Natural killer cell (primary cell): ENCODE measurements at regions not wholly inside any gene's neighbourhood (a gene's known extent, or its start where the extent isn't known, plus 50 kb on each side); places are given as distances from the start of the nearest gene placed in this dataset.

Source experiments
- ATAC-seq, 3 donors: fragments of 150-1000 bp in 2 of 3; fragments of 200-7000 bp in 1 of 3; cut with Tn5 transposase; 1 replicate in 1 of 3; 2 replicates in 2 of 3; pipeline ENCODE4 v1.10.0; 2021; ENCODE audit warnings: mild to moderate bottlenecking in 2 of 3, moderate library complexity in 2 of 3
- DNase-seq, 2 donors: peaks; one replicate each; pipeline versions ENCODE4 v3.0.0 to v3.0.0-alpha.2; 2013 to 2021; ENCODE audit warnings: mixed read lengths in 1 of 2
- H3K27ac ChIP-seq: one replicate; pipeline ENCODE4 v1.5.1; 2013; ENCODE audit warnings: mild to moderate bottlenecking, low read length
- H3K27me3 ChIP-seq: one replicate; pipeline ENCODE4 v1.6.1; 2013; ENCODE audit warnings: low read length; ENCODE audit not compliant: control insufficient read depth, insufficient read depth
- H3K36me3 ChIP-seq: one replicate; pipeline ENCODE4 v1.6.1; 2013; ENCODE audit warnings: low read length; ENCODE audit not compliant: control insufficient read depth, insufficient read depth
- H3K4me1 ChIP-seq: one replicate; pipeline ENCODE4 v1.6.1; 2013; ENCODE audit warnings: low read length; ENCODE audit not compliant: control insufficient read depth, insufficient read depth
- H3K4me3 ChIP-seq: one replicate; pipeline ENCODE4 v1.5.1; 2013; ENCODE audit warnings: low read length
- H3K9me3 ChIP-seq: one replicate; pipeline ENCODE4 v1.6.1; 2013; ENCODE audit warnings: low read length; ENCODE audit not compliant: control insufficient read depth, insufficient read depth
- H3K27ac Mint-ChIP-seq, 2 donors: one replicate each; pipeline ENCODE4 v1.8.0; 2022; ENCODE audit warnings: mild to moderate bottlenecking in 2 of 2, mixed read lengths in 2 of 2, moderate library complexity in 1 of 2
- H3K27me3 Mint-ChIP-seq, 2 donors: one replicate each; pipeline ENCODE4 v1.8.0; 2022; ENCODE audit warnings: low read depth in 2 of 2, mixed read lengths in 2 of 2
- H3K36me3 Mint-ChIP-seq: one replicate; pipeline ENCODE4 v1.8.0; 2022; ENCODE audit warnings: mixed read lengths
- H3K4me1 Mint-ChIP-seq, 2 donors: one replicate each; pipeline ENCODE4 v1.8.0; 2022; ENCODE audit warnings: mixed read lengths in 2 of 2
- H3K4me3 Mint-ChIP-seq: one replicate; pipeline ENCODE4 v1.8.0; 2022; ENCODE audit warnings: mild to moderate bottlenecking, moderate library complexity, mixed read lengths
- H3K9me3 Mint-ChIP-seq, 2 donors: one replicate each; pipeline ENCODE4 v1.8.0; 2022; ENCODE audit warnings: mixed read lengths in 2 of 2
- CTCF ChIP-seq: fragments of 200-600 bp; IDR thresholded peaks from one replicate; pipeline ENCODE4 v1.8.0; 2022; ENCODE audit warnings: antibody characterized with exemption
- WGBS: methylation state at CpG from one replicate; pipeline ENCODE4 v1.1.7; 2013; ENCODE audit warnings: missing lambda C conversion rate; ENCODE audit not compliant: insufficient coverage; 5-methylcytosine and 5-hydroxymethylcytosine counted together
- intact Hi-C: fragments of 100-400 bp; cut with micrococcal nuclease; formaldehyde crosslinking; loops from one replicate; pipeline ENCODE4 v1.14.2; 2022

- H3K27me3 Mint-ChIP-seq, result no peaks in the 10 kb centered on the region
- H3K4me1 ChIP-seq, result no peaks in the 10 kb centered on the region
- TF ChIP-seq CTCF, result no peak
- no peaks in the 10 kb centered on the region for H3K36me3 Mint-ChIP-seq
- no peaks in the 10 kb centered on the region for H3K36me3 ChIP-seq
- ATAC-seq (no peak), DNase-seq (no peak)
- H3K4me1 Mint-ChIP-seq, result no peaks in the 10 kb centered on the region
- H3K27me3 ChIP-seq, result no peaks in the 10 kb centered on the region
- H3K9me3 ChIP-seq, result no peaks in the 10 kb centered on the region
- no peak overlapping the region for H3K27ac Mint-ChIP-seq
- H3K9me3 Mint-ChIP-seq, result no peaks in the 10 kb centered on the region
- 83% methylated on average over 1 of the region's 4 CpGs for WGBS
- intact Hi-C loops, result no loop called here
- H3K4me3 ChIP-seq, result no peak overlapping the region
- no peak overlapping the region for H3K4me3 Mint-ChIP-seq
- H3K27ac ChIP-seq, result no peak overlapping the region
Observed at GRCh38 chr2:12382366-12382765, 334.4 kb upstream of the TRIB2 start.

- Mint-ChIP-seq H3K9me3 (no peaks in the 10 kb centered on the region), H3K27ac (no peak overlapping the region), H3K27me3 (peaks cover 13 to 22% of the 10 kb centered on the region in 2 donors), H3K4me1 (no peaks in the 10 kb centered on the region), H3K36me3 (no peaks in the 10 kb centered on the region), H3K4me3 (no peak overlapping the region)
- H3K27me3 ChIP-seq, result no peaks in the 10 kb centered on the region
- ATAC-seq (no peak), DNase-seq (no peak)
- no peak overlapping the region for H3K27ac ChIP-seq
- H3K9me3 ChIP-seq, result no peaks in the 10 kb centered on the region
- H3K36me3 ChIP-seq, result no peaks in the 10 kb centered on the region
- TF ChIP-seq CTCF, result no peak
- no peak overlapping the region for H3K4me3 ChIP-seq
- intact Hi-C loops, result no loop called here
- H3K4me1 ChIP-seq, result no peaks in the 10 kb centered on the region
- WGBS, result 78% methylated on average over 9 of the region's 9 CpGs
Observed at GRCh38 chr2:12389344-12390045, 327.2 kb upstream of the TRIB2 start.

- TF ChIP-seq CTCF, result no peak
- Histone ChIP-seq H3K27ac (no peak overlapping the region), H3K36me3 (no peaks in the 10 kb centered on the region), H3K27me3 (no peaks in the 10 kb centered on the region), H3K4me1 (no peaks in the 10 kb centered on the region), H3K4me3 (no peak overlapping the region), H3K9me3 (no peaks in the 10 kb centered on the region)
- peaks cover 15 to 22% of the 10 kb centered on the region in 2 donors for H3K27me3 Mint-ChIP-seq
- H3K9me3 Mint-ChIP-seq, result no peaks in the 10 kb centered on the region
- no peaks in the 10 kb centered on the region for H3K4me1 Mint-ChIP-seq
- WGBS, result 83% methylated on average over 2 of the region's 2 CpGs
- intact Hi-C loops, result no loop called here
- no peak overlapping the region for H3K4me3 Mint-ChIP-seq
- ATAC-seq, result no peak
- no peaks in the 10 kb centered on the region for H3K36me3 Mint-ChIP-seq
- no peak overlapping the region for H3K27ac Mint-ChIP-seq
- no peak for DNase-seq
Observed at GRCh38 chr2:12391116-12391515, 325.6 kb upstream of the TRIB2 start.

- no peak for TF ChIP-seq CTCF
- WGBS, result 94% methylated on average over 5 of the region's 6 CpGs
- H3K27ac ChIP-seq, result no peak overlapping the region
- H3K9me3 ChIP-seq, result no peaks in the 10 kb centered on the region
- no peak overlapping the region for H3K4me3 ChIP-seq
- Mint-ChIP-seq H3K9me3 (no peaks in the 10 kb centered on the region), H3K27me3 (peaks cover 17 to 32% of the 10 kb centered on the region in 2 donors), H3K27ac (no peak overlapping the region), H3K4me1 (no peaks in the 10 kb centered on the region), H3K4me3 (no peak overlapping the region), H3K36me3 (no peaks in the 10 kb centered on the region)
- DNase-seq, result no peak
- no peaks in the 10 kb centered on the region for H3K27me3 ChIP-seq
- no peak for ATAC-seq
- intact Hi-C loops, result no loop called here
- no peaks in the 10 kb centered on the region for H3K4me1 ChIP-seq
- H3K36me3 ChIP-seq, result no peaks in the 10 kb centered on the region
Observed at GRCh38 chr2:12396699-12397098, 320.0 kb upstream of the TRIB2 start.
